ENCODE measurements at regions not wholly inside any gene's neighbourhood (a gene's known extent, or its start where the extent isn't known, plus 50 kb on each side); places are given as distances from the start of the nearest gene placed in this dataset.

DNA sequence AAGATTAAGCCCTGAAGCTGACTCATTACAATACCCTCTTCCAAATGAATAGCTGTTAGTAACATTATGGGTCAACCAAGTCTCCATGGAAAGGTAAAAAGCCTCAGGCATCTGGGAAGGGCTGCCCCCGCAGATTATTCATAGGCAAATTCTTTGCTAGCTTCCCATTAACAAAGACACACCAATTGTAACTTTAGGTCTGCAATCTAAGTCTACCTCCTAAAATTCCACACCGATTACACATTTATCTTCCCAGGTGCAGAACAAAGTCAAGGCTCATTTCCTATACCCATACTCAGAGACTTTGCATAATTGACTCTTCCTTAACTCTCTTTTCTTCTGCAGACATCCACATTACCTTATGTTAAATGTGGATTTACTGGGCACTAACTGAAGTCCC is 826.3 kb upstream of the MBL2 start (continued):
- TF ChIP-seq, protein P1, sequence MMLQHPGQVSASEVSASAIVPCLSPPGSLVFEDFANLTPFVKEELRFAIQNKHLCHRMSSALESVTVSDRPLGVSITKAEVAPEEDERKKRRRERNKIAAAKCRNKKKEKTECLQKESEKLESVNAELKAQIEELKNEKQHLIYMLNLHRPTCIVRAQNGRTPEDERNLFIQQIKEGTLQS (IDR thresholded peaks at IDR 0.05), result no peak
- TF ChIP-seq POLR2A (IDR thresholded peaks at IDR 0.05; ENCODE audit: borderline replicate concordance, extremely low read depth, insufficient read depth, insufficient read length) (no peak), ELF1 (IDR thresholded peaks at IDR 0.05; ENCODE audit: borderline replicate concordance, low read depth) (no peak), EZH2 (IDR thresholded peaks at IDR 0.05) (no peak), POLR2AphosphoS5 (IDR thresholded peaks at IDR 0.05; ENCODE audit: low read depth, low read length) (no peak)

DNA sequence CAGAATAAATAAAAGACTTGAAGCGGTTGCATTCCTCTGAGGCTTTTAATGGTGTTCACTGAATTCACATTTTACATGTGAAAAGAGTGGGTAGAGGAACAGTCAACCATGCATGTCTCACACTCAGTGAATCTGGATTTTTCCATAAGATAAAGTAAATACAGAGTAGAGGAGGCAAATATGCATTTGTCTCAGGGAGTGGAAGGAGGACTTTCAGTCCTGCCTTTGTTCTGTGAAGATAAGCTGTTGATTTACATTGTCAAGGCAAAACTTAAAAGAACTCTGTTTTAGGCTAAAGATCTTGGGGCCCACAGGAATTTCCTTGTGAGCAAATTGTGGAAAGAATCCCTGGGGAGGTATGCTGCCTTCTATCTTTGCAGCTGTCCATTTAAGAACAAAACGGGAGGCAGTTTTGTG is 825.3 kb upstream of the MBL2 start:
- no peak overlapping the region for H2AFZ ChIP-seq (ENCODE audit: low read depth, low read length, poor library complexity, severe bottlenecking)
- ChIA-PET POLR2A (no interaction called here), CTCF (no interaction called here)

DNA sequence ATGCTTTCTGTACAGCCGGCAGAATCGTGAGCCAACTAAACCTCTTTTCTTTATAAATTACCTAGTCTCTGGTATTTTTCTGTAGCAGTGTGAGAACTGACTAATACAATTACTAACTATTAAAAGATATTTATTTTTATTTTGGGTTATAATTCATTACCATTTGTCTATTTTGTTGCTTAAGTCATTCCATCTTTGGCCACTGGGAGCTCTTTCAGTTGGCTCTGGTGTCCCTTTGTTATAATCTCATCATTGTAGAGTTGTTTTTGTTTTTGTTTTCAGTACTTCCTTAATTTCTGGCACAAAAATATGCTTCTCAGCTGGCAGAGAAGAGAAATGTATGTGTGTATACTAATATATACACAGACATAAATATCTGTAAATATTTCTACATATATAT is 807.9 kb upstream of the MBL2 start:
- Histone ChIP-seq H4K20me1 (ENCODE audit: insufficient read depth) (no peaks in the 10 kb centered on the region), H3K4me2 (ENCODE audit: low read length) (no peak overlapping the region), H3K9me3 (ENCODE audit: control insufficient read depth in 1 of 2, insufficient read depth in 1 of 2, low read depth in 1 of 2, low read length in 2 of 2) (peaks cover 4 to 15% of the 10 kb centered on the region in 2 experiments; a peak in 2 of 4 replicates), H3K79me2 (ENCODE audit: insufficient read depth, low read length) (no peaks in the 10 kb centered on the region), H3K4me1 (ENCODE audit: control insufficient read depth in 1 of 2, insufficient read depth in 2 of 2, low read length in 2 of 2) (no peaks in the 10 kb centered on the region), H2AFZ (ENCODE audit: low read depth, low read length, poor library complexity, severe bottlenecking) (no peak overlapping the region), H3K4me3 (replicated peaks in 1 of 2; ENCODE audit: low read depth in 1 of 2, low read length in 2 of 2) (no peak overlapping the region), H3K36me3 (ENCODE audit: control insufficient read depth in 1 of 2, insufficient read depth in 2 of 2, low read length in 2 of 2) (no peaks in the 10 kb centered on the region; a peak in 1 of 4 replicates), H3K9ac (ENCODE audit: low read length) (no peak overlapping the region), H3K27me3 (ENCODE audit: insufficient read depth, low read length) (no peaks in the 10 kb centered on the region), H3K9me2 (ENCODE audit: insufficient read depth) (no peaks in the 10 kb centered on the region), H3K27ac (ENCODE audit: low read depth, low read length) (no peak overlapping the region)
- TF ChIP-seq TCF7L2 (IDR thresholded peaks at IDR 0.05; ENCODE audit: borderline replicate concordance, extremely low read depth, insufficient read depth, insufficient read length), result no peak
- TF ChIP-seq, protein P1 (IDR thresholded peaks at IDR 0.05), result no peak
- TF ChIP-seq EZH2 (IDR thresholded peaks at IDR 0.05), result no peak
- no peak for DNase-seq (ENCODE audit: low read depth, low spot score)
- CTCF ChIA-PET, result no interaction called here
- RAD21 ChIA-PET (ENCODE audit: low non-redundant PET in 1 of 2, low total read pairs in 2 of 2, uncharacterized antibody in 2 of 2, unreplicated experiment in 2 of 2), result no interaction called here
- BruUV-seq (replicated peaks), result no TSS peak
- POLR2A ChIA-PET, result no interaction called here
- no peak for ATAC-seq
- intact Hi-C loops (cut with micrococcal nuclease), result no loop called here

More for the DNA sequence above, 825.3 kb upstream of the MBL2 start:
- Histone ChIP-seq H3K27me3 (ENCODE audit: insufficient read depth, low read length) (no peaks in the 10 kb centered on the region), H3K9me2 (ENCODE audit: insufficient read depth) (no peaks in the 10 kb centered on the region), H4K20me1 (ENCODE audit: insufficient read depth) (no peaks in the 10 kb centered on the region), H3K27ac (ENCODE audit: low read depth, low read length) (no peak overlapping the region), H3K9me3 (ENCODE audit: control insufficient read depth in 1 of 2, insufficient read depth in 1 of 2, low read depth in 1 of 2, low read length in 2 of 2) (peaks cover 0 to 10% of the 10 kb centered on the region in 2 experiments; a peak in 2 of 4 replicates), H3K4me2 (ENCODE audit: low read length) (no peak overlapping the region), H3K9ac (ENCODE audit: low read length) (no peak overlapping the region), H3K79me2 (ENCODE audit: insufficient read depth, low read length) (no peaks in the 10 kb centered on the region), H3K36me3 (ENCODE audit: control insufficient read depth in 1 of 2, insufficient read depth in 2 of 2, low read length in 2 of 2) (no peaks in the 10 kb centered on the region), H3K4me1 (ENCODE audit: control insufficient read depth in 1 of 2, insufficient read depth in 2 of 2, low read length in 2 of 2) (no peaks in the 10 kb centered on the region), H3K4me3 (replicated peaks in 1 of 2; ENCODE audit: low read depth in 1 of 2, low read length in 2 of 2) (no peak overlapping the region)
- RAD21 ChIA-PET (ENCODE audit: low non-redundant PET in 1 of 2, low total read pairs in 2 of 2, uncharacterized antibody in 2 of 2, unreplicated experiment in 2 of 2), result no interaction called here
- ATAC-seq, result no peak
- intact Hi-C loops (cut with micrococcal nuclease), result no loop called here
- no peak for DNase-seq (ENCODE audit: low read depth, low spot score)
- BruUV-seq (replicated peaks), result no TSS peak
- no peak for TF ChIP-seq TCF7L2 (IDR thresholded peaks at IDR 0.05; ENCODE audit: borderline replicate concordance, extremely low read depth, insufficient read depth, insufficient read length)
